ENCODE measurements at regions not wholly inside any gene's neighbourhood (a gene's known extent, or its start where the extent isn't known, plus 50 kb on each side); places are given as distances from the start of the nearest gene placed in this dataset.
"Not testable (repeated sequence)": the region's sequence is repeated elsewhere in the genome, so short reads cannot be mapped to it uniquely, and the experiment has no call there.

DNA sequence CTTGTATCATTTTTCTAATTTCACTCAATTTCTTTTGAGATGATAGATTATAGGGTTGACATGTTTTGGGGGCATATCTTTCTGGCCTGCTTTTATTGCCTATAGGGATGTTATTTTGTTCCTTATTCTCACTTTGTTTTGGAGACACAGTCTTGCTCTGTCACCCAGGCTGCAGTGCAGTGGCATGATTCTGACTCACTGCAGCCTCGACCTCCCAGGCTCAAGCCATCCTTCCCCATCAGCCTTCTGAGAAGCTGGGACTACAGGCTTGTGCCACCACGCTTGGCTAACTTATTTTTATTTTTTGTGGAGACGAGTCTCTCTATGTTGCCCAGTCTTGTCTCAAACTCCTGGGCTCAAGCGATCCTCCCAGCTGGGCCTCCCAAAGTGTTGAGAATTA is 72.8 kb upstream of the FAN1 start:
- H3K27me3 ChIP-seq (ENCODE audit: insufficient read depth, poor library complexity, severe bottlenecking) = no peaks in the 10 kb centered on the region
- no peak overlapping the region for H3K27ac ChIP-seq (replicated peaks)
- TF ChIP-seq POLR2AphosphoS5 (IDR thresholded peaks at IDR 0.05; ENCODE audit: low read depth) = no peak
- TF ChIP-seq SPI1 (IDR thresholded peaks at IDR 0.05; ENCODE audit: borderline replicate concordance, low read depth) = no peak
- TF ChIP-seq GABPA (IDR thresholded peaks at IDR 0.05; ENCODE audit: low read depth) = no peak
- TF ChIP-seq, protein P1, sequence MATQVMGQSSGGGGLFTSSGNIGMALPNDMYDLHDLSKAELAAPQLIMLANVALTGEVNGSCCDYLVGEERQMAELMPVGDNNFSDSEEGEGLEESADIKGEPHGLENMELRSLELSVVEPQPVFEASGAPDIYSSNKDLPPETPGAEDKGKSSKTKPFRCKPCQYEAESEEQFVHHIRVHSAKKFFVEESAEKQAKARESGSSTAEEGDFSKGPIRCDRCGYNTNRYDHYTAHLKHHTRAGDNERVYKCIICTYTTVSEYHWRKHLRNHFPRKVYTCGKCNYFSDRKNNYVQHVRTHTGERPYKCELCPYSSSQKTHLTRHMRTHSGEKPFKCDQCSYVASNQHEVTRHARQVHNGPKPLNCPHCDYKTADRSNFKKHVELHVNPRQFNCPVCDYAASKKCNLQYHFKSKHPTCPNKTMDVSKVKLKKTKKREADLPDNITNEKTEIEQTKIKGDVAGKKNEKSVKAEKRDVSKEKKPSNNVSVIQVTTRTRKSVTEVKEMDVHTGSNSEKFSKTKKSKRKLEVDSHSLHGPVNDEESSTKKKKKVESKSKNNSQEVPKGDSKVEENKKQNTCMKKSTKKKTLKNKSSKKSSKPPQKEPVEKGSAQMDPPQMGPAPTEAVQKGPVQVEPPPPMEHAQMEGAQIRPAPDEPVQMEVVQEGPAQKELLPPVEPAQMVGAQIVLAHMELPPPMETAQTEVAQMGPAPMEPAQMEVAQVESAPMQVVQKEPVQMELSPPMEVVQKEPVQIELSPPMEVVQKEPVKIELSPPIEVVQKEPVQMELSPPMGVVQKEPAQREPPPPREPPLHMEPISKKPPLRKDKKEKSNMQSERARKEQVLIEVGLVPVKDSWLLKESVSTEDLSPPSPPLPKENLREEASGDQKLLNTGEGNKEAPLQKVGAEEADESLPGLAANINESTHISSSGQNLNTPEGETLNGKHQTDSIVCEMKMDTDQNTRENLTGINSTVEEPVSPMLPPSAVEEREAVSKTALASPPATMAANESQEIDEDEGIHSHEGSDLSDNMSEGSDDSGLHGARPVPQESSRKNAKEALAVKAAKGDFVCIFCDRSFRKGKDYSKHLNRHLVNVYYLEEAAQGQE (IDR thresholded peaks at IDR 0.05; ENCODE audit: insufficient replicate concordance, low read depth) = no peak
- TF ChIP-seq, protein P2, sequence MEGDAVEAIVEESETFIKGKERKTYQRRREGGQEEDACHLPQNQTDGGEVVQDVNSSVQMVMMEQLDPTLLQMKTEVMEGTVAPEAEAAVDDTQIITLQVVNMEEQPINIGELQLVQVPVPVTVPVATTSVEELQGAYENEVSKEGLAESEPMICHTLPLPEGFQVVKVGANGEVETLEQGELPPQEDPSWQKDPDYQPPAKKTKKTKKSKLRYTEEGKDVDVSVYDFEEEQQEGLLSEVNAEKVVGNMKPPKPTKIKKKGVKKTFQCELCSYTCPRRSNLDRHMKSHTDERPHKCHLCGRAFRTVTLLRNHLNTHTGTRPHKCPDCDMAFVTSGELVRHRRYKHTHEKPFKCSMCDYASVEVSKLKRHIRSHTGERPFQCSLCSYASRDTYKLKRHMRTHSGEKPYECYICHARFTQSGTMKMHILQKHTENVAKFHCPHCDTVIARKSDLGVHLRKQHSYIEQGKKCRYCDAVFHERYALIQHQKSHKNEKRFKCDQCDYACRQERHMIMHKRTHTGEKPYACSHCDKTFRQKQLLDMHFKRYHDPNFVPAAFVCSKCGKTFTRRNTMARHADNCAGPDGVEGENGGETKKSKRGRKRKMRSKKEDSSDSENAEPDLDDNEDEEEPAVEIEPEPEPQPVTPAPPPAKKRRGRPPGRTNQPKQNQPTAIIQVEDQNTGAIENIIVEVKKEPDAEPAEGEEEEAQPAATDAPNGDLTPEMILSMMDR (IDR thresholded peaks at IDR 0.05; ENCODE audit: insufficient read depth, low read length) = no peak
- no peak overlapping the region for H3K4me3 ChIP-seq (replicated peaks; ENCODE audit: insufficient read depth, low read length)
- DNase-seq (ENCODE audit: low read depth in 1 of 2, low spot score in 1 of 2) = no peak

DNA sequence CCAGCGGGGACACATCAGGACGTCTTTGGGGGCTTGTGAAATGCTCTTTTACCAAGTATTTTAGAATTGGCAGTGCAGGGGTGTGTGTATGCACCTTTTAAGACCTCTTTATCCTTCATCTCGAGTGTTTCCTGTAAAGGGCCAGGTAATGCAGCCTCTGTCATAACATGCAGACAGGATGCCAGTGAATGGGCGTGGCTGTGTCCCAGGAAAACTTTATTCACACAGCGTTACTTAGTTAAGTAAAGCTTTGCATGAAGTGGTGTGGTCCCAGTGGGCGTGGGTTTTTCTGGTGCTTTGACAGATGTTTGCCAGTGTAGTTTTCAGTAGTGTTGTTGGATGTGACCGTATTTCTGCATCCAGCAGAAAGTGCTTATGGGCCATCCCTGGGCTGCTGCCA is 70.3 kb upstream of the FAN1 start:
- not testable (repeated sequence) for DNase-seq (ENCODE audit: low read depth in 1 of 2, low spot score in 1 of 2); H3K27ac ChIP-seq (replicated peaks); H3K4me3 ChIP-seq (replicated peaks; ENCODE audit: insufficient read depth, low read length); H3K27me3 ChIP-seq (ENCODE audit: insufficient read depth, poor library complexity, severe bottlenecking)

DNA sequence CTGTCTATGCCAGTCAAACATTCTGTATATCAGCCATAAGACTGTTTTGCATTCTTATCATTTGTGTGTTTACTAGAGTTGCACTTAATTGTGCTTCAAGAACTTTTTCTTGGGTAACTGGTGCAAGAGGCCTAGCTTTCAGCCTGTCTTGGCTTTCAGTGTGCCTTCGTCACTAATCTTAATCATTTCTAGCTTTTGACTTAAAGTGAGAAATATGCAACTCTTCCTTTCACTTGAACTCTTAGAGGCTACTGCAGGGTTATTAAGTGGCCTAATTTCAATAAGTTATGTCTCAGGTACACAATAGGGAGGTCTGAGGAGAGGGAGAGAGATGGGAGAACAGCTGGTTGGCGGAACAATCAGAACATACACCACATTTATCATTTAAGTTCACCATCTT is 62.1 kb upstream of the FAN1 start:
- not testable (repeated sequence) for H3K27me3 ChIP-seq (ENCODE audit: insufficient read depth, poor library complexity, severe bottlenecking); H3K4me3 ChIP-seq (replicated peaks; ENCODE audit: insufficient read depth, low read length); H3K27ac ChIP-seq (replicated peaks); DNase-seq (ENCODE audit: low read depth in 1 of 2, low spot score in 1 of 2)

DNA sequence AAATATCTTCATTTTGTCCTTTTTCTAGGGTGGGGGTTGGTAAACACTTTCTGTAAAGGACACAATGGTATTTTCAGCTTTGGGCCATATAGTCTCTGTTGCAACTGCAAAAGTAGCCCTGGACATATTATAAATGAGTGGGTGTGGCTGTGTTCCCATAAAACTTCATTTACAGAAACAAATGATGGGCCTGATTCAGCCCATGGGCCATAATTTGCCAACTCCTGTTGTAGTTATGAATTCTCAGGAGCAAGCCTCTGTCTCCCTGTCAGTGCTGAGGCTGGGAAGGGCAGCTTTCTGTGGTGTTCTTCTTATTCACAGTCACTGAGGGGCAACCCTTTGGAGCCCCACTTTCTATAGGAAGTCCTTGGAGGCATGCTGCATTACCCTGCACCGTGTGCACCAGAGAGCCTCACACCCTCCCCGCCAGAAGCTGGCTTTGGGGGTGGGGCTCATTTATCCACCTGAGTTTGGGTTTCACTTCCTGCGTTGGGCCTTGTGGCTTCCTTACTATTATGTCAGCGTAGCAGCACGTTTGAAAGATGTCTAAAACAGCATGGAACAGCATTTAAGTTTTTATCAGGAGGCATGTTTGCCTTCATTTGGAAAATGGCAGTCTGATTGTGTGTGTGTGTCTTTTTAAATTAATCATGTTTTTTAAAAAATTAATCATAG is 60.8 kb upstream of the FAN1 start:
- DNase-seq (ENCODE audit: low read depth in 1 of 2, low spot score in 1 of 2) = peak in 1 of 2 experiments; percentile 6
- H3K27me3 ChIP-seq (ENCODE audit: insufficient read depth, poor library complexity, severe bottlenecking); H3K27ac ChIP-seq (replicated peaks); H3K4me3 ChIP-seq (replicated peaks; ENCODE audit: insufficient read depth, low read length): not testable (repeated sequence)

DNA sequence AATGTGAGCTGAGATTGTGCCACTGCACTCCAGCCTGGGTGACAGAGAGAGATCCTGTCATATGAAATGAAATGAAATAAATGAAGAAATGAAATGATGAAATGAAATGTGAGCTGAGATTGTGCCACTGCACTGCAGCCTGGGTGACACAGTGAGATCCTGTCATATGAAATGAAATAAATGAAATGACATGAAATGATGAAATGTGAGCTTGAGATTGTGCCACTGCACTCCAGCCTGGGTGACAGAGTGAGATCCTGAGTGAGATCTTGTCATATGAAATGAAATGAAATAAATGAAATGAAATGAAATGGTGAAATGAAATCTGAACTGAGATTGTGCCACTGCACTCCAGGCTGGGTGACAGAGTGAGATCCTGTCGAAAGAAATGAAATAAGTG is 58.2 kb upstream of the FAN1 start:
- not testable (repeated sequence) for H3K4me3 ChIP-seq (replicated peaks; ENCODE audit: insufficient read depth, low read length); H3K27me3 ChIP-seq (ENCODE audit: insufficient read depth, poor library complexity, severe bottlenecking); H3K27ac ChIP-seq (replicated peaks); DNase-seq (ENCODE audit: low read depth in 1 of 2, low spot score in 1 of 2)
